AG09319 (cell line): ENCODE measurements at regions not wholly inside any gene's neighbourhood (a gene's known extent, or its start where the extent isn't known, plus 50 kb on each side); places are given as distances from the start of the nearest gene placed in this dataset.

Source experiments
- DNase-seq: peaks from one replicate; pipeline ENCODE4 v3.0.0-alpha.2; 2010; ENCODE audit warnings: low read depth; ENCODE audit errors: extremely low read depth
- TF ChIP-seq, protein P1 (sequence below): IDR thresholded peaks from 2 replicates; pipeline ENCODE4 v1.5.1; 2011; ENCODE audit warnings: low read depth, mild to moderate bottlenecking, inconsistent platforms, low read length, moderate library complexity

DNA sequence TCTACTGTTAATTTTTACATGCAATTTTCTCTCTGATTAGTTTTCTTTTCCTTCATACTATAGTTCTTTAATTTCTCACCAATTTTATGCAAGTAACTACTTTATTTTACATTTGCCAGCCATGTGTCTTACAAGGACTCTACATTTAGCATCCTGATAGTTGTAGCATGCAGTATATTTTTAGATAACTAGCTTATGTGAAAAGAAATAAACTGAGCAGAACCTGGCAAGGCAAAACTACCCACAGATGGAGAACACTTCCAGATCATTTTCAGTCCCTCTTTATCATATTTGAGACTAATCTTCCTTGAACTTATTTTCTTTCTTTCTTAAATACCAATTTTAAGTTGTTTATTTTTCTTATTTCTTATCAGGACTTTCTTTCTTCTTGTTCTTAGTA, 943.6 kb downstream of the LRFN5 start:
- TF ChIP-seq, protein P1, sequence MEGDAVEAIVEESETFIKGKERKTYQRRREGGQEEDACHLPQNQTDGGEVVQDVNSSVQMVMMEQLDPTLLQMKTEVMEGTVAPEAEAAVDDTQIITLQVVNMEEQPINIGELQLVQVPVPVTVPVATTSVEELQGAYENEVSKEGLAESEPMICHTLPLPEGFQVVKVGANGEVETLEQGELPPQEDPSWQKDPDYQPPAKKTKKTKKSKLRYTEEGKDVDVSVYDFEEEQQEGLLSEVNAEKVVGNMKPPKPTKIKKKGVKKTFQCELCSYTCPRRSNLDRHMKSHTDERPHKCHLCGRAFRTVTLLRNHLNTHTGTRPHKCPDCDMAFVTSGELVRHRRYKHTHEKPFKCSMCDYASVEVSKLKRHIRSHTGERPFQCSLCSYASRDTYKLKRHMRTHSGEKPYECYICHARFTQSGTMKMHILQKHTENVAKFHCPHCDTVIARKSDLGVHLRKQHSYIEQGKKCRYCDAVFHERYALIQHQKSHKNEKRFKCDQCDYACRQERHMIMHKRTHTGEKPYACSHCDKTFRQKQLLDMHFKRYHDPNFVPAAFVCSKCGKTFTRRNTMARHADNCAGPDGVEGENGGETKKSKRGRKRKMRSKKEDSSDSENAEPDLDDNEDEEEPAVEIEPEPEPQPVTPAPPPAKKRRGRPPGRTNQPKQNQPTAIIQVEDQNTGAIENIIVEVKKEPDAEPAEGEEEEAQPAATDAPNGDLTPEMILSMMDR, result no peak
- DNase-seq, result no peak

DNA sequence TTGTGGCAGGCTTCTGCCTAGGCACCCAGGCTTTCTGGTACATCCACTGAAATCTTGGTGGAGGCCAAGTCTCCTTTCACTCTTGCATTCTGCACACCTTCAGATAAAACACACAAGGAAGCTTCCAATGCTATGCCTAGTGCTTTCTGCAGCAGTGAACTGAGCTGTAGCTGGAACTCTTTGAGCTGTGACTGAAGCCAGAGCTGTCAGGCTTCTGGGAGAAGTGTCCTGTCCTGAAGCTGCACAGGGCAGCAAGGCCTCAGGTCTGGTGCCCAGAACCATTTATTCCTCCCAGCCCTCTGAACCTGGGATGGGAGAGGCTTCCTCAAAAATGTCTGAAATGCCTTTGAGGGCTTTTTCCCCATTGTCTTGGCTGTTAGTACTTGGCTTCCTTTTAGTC, 941.7 kb downstream of the LRFN5 start:
- no peak for DNase-seq
- TF ChIP-seq, protein P1, result no peak

DNA sequence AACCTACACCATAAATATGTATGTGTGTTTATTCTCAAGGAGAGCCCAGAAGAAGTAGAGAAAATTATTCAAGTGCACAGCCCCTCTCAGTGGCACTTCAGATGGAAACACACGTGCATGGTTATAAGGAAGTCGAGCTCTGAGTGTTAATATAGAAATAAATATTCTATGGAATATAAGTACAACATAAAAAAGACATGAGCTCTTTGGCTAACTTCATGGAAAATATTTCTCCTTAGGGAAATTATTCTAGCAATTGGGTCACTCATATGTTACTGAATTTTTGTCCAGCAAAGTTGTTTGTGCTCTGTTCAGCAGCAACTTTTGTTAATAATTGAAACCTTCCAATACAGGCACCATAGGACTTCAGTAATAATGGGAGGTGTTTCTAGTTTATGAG, 939.0 kb downstream of the LRFN5 start:
- TF ChIP-seq, protein P1, result no peak
- no peak for DNase-seq

DNA sequence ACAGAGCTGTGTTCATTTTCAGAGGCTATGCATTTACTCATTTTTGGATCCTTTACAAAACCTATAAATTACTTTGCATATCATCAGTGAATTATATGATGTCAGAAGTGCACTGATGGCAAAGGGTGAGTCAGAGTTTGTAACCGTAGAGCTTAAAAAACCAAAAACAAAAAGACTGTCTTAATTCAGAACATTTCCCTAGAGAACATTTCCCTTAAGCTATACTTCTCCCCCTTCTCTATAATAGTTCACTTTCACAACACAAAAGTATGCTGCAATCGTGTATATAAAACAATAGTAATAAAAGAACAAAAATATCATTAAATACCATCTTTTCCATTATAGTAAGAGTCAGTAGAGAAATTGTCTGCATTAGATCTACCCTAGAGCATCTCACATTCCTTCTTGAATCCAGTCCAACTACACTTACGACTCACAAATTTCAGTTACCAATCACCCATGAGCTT, 934.9 kb downstream of the LRFN5 start:
- DNase-seq, result no peak
- TF ChIP-seq, protein P1, result no peak

DNA sequence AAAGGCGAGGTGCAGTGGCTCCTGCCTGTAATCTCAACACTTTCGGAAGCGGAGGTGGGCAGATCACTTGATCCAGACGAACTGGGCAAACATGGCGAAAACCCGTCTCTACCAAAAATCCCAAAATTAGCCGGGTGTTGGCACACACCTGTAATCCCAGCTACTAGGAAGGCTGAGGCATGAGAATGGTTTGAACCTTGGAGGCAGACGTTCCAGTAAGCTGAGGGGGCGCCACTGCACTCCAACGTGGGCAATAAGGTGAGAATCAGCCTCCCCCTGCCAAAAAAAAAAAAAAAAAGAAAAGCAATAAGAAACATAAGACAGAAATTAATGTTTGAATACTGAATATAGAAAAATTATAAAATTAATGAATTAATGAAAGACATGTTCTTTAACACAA, 928.7 kb downstream of the LRFN5 start:
- no peak for DNase-seq
- TF ChIP-seq, protein P1, result no peak

DNA sequence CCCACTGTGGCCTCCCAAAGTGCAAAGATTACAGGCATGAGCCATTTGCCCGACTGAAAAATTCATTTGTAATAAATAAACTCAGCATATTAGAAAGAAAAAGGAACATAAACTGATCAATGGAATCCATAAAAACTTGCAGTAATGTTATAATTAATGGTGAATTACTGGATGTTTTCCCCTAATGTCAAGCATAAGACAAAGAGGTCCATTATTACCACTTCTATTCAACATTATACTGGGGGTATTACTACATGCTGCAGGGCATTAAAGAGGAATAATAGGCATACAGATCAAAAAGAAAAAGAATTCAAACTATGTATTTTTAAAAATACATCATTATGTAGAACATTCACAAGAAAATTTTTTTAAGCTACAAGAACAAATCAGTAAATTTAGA, 926.8 kb downstream of the LRFN5 start:
- TF ChIP-seq, protein P1, result no peak
- no peak for DNase-seq

DNA sequence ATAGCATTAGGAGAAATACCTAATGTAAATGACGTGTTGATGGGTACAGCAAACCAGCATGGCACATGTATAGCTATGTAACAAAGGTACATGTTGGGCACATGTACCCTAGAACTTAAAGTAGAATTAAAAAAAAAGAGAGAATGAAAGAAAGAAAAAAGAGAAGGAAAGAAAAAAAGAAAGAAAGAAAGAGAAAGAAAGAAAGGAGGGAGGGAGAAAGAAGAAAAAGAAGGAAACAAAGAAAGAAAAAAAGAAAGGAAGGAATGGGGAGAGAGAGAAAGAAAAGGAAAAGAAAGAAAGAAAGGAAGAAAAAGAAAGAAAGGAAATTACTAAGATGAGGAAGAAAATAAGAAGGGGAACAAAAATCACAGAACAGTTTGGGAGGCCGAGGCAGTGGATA, 925.5 kb downstream of the LRFN5 start:
- TF ChIP-seq, protein P1, result no peak
- no peak for DNase-seq
